Smooth muscle cell (in vitro differentiated cells): ENCODE measurements at regions not wholly inside any gene's neighbourhood (a gene's known extent, or its start where the extent isn't known, plus 50 kb on each side); places are given as distances from the start of the nearest gene placed in this dataset.

Source experiments
- DNase-seq: peaks from one replicate; lab custom pipeline; 2025; ENCODE audit not compliant: unreplicated experiment; lab: John Stamatoyannopoulos, UW
- H2AFZ ChIP-seq: fragments of 200-600 bp; sonication (generic); 2 replicates; pipeline ENCODE4 v1.6.0; 2016; ENCODE audit warnings: antibody characterized with exemption, low read depth, mild to moderate bottlenecking
- H3F3A ChIP-seq: fragments of 200-600 bp; sonication (generic); 2 replicates; pipeline ENCODE4 v1.6.0; 2017; ENCODE audit warnings: antibody characterized with exemption, low read depth
- H3K27ac ChIP-seq: fragments of 200-600 bp; sonication (generic); 2 replicates; pipeline ENCODE4 v1.5.1; 2016; ENCODE audit warnings: low read depth, mild to moderate bottlenecking
- H3K27me3 ChIP-seq: fragments of 200-600 bp; sonication (generic); 2 replicates; pipeline ENCODE4 v1.6.1; 2016; ENCODE audit warnings: low read depth, mild to moderate bottlenecking
- H3K36me3 ChIP-seq: fragments of 200-600 bp; sonication (generic); 2 replicates; pipeline ENCODE4 v1.5.1; 2016; ENCODE audit warnings: low read depth
- H3K4me1 ChIP-seq: fragments of 200-600 bp; sonication (generic); 2 replicates; pipeline ENCODE4 v1.5.1; 2016; ENCODE audit warnings: low read depth
- H3K4me2 ChIP-seq: fragments of 200-600 bp; sonication (generic); 2 replicates; pipeline ENCODE4 v1.6.0; 2016; ENCODE audit warnings: mild to moderate bottlenecking
- H3K4me3 ChIP-seq: fragments of 200-600 bp; sonication (generic); 2 replicates; pipeline ENCODE4 v1.5.1; 2016; ENCODE audit warnings: mild to moderate bottlenecking
- H3K79me2 ChIP-seq: fragments of 200-600 bp; sonication (generic); 2 replicates; pipeline ENCODE4 v1.6.0; 2016; ENCODE audit warnings: low read depth, mild to moderate bottlenecking
- H3K9ac ChIP-seq: fragments of 200-600 bp; sonication (generic); 2 replicates; pipeline ENCODE4 v1.6.0; 2016; ENCODE audit warnings: low read depth
- H3K9me3 ChIP-seq: fragments of 200-600 bp; sonication (generic); replicated peaks from 2 replicates; pipeline ENCODE4 v1.5.1; 2016; ENCODE audit warnings: low read depth
- H4K20me1 ChIP-seq: fragments of 200-600 bp; sonication (generic); 2 replicates; pipeline ENCODE4 v1.6.0; 2016; ENCODE audit warnings: low read depth
- CTCF ChIP-seq: fragments of 200-600 bp; sonication (generic); IDR thresholded peaks from 2 replicates; pipeline ENCODE4 v1.5.1; 2017; ENCODE audit warnings: borderline replicate concordance, mild to moderate bottlenecking, antibody characterized with exemption; ENCODE audit not compliant: insufficient read depth, poor library complexity, severe bottlenecking
- WGBS: methylation state at CpG from one replicate; pipeline ENCODE4 v1.1.7; 2016; ENCODE audit warnings: low lambda C conversion rate; 5-methylcytosine and 5-hydroxymethylcytosine counted together

- H3K36me3 ChIP-seq, result no peaks in the 10 kb centered on the region
- H3K4me2 ChIP-seq, result peak overlapping the region; percentile 3
- no peaks in the 10 kb centered on the region for H3K4me1 ChIP-seq
- no peak for DNase-seq
- WGBS, result 42% methylated on average over 3 of the region's 3 CpGs
- no peak overlapping the region for H3K4me3 ChIP-seq
- H3K27me3 ChIP-seq, result no peaks in the 10 kb centered on the region
- H3K9ac ChIP-seq, result no peak overlapping the region
- no peaks in the 10 kb centered on the region for H3K9me3 ChIP-seq
- TF ChIP-seq CTCF, result no peak
- no peak overlapping the region for H2AFZ ChIP-seq
- H3K27ac ChIP-seq, result no peak overlapping the region
- H4K20me1 ChIP-seq, result no peaks in the 10 kb centered on the region
- no peaks in the 10 kb centered on the region for H3F3A ChIP-seq
- H3K79me2 ChIP-seq, result no peaks in the 10 kb centered on the region
Measured at GRCh38 chr2:48844417-48845155, 89.1 kb upstream of the LHCGR start.

GRCh38 chr2:48841126-48841525 lies 85.6 kb upstream of the LHCGR start:
- Histone ChIP-seq H3K4me1 (no peaks in the 10 kb centered on the region), H3K4me2 (no peak overlapping the region), H3K27me3 (no peaks in the 10 kb centered on the region), H4K20me1 (no peaks in the 10 kb centered on the region), H3K36me3 (no peaks in the 10 kb centered on the region), H3F3A (no peaks in the 10 kb centered on the region), H2AFZ (no peak overlapping the region), H3K9me3 (no peaks in the 10 kb centered on the region), H3K4me3 (no peak overlapping the region), H3K79me2 (no peaks in the 10 kb centered on the region), H3K27ac (no peak overlapping the region), H3K9ac (no peak overlapping the region)
- WGBS, result 97% methylated on average over 2 of the region's 2 CpGs
- TF ChIP-seq CTCF, result no peak
- no peak for DNase-seq

GRCh38 chr2:48838029-48838428 lies 82.5 kb upstream of the LHCGR start:
- Histone ChIP-seq H3F3A (no peaks in the 10 kb centered on the region), H3K4me3 (no peak overlapping the region), H2AFZ (no peak overlapping the region), H3K27me3 (no peaks in the 10 kb centered on the region), H4K20me1 (no peaks in the 10 kb centered on the region), H3K4me2 (no peak overlapping the region), H3K79me2 (no peaks in the 10 kb centered on the region), H3K4me1 (no peaks in the 10 kb centered on the region), H3K9ac (no peak overlapping the region), H3K9me3 (no peaks in the 10 kb centered on the region), H3K36me3 (no peaks in the 10 kb centered on the region), H3K27ac (no peak overlapping the region)
- no peak for DNase-seq
- no peak for TF ChIP-seq CTCF
- 75% methylated on average over 2 of the region's 2 CpGs for WGBS

- Histone ChIP-seq H3K27ac (no peak overlapping the region), H3K27me3 (no peaks in the 10 kb centered on the region), H3K9me3 (no peaks in the 10 kb centered on the region), H2AFZ (no peak overlapping the region), H3F3A (no peaks in the 10 kb centered on the region), H3K4me3 (no peak overlapping the region), H3K79me2 (no peaks in the 10 kb centered on the region), H3K4me1 (no peaks in the 10 kb centered on the region), H4K20me1 (no peaks in the 10 kb centered on the region), H3K36me3 (no peaks in the 10 kb centered on the region), H3K4me2 (peak overlapping the region; percentile 23), H3K9ac (no peak overlapping the region)
- TF ChIP-seq CTCF, result no peak
- DNase-seq, result no peak
Measured at GRCh38 chr2:48829569-48829968, 74.0 kb upstream of the LHCGR start.
